HEK293T (cell line): ENCODE measurements at regions not wholly inside any gene's neighbourhood (a gene's known extent, or its start where the extent isn't known, plus 50 kb on each side); places are given as distances from the start of the nearest gene placed in this dataset.

ENCODE experiments used
- BHLHE40 ChIP-seq: fragments of 450-650 bp; IDR thresholded peaks from 2 replicates; pipeline ENCODE4 v1.6.1; 2016; ENCODE audit warnings: mild to moderate bottlenecking, moderate library complexity, borderline replicate concordance
- ELF4 ChIP-seq: fragments of 450-650 bp; IDR thresholded peaks from 2 replicates; pipeline ENCODE4 v1.6.1; 2017; ENCODE audit warnings: antibody characterized with exemption
- FOXA1 ChIP-seq: fragments of 450-650 bp; IDR thresholded peaks from 2 replicates; pipeline ENCODE4 v1.6.1; 2016; ENCODE audit warnings: mild to moderate bottlenecking
- FOXK2 ChIP-seq: fragments of 450-650 bp; IDR thresholded peaks from 2 replicates; pipeline ENCODE4 v1.6.1; 2016; ENCODE audit warnings: mild to moderate bottlenecking
- FOXM1 ChIP-seq: fragments of 450-650 bp; IDR thresholded peaks from 2 replicates; pipeline ENCODE4 v1.6.1; 2017; ENCODE audit warnings: mild to moderate bottlenecking, borderline replicate concordance
- HDGF ChIP-seq: fragments of 450-650 bp; IDR thresholded peaks from 2 replicates; pipeline ENCODE4 v1.6.1; 2017; ENCODE audit warnings: antibody characterized with exemption, borderline replicate concordance
- LEF1 ChIP-seq: fragments of 450-650 bp; IDR thresholded peaks from 2 replicates; pipeline ENCODE4 v1.6.1; 2017; ENCODE audit warnings: mild to moderate bottlenecking, borderline replicate concordance
- NFRKB ChIP-seq: fragments of 450-650 bp; IDR thresholded peaks from 2 replicates; pipeline ENCODE4 v1.6.1; 2016; ENCODE audit warnings: mild to moderate bottlenecking, moderate library complexity
- PKNOX1 ChIP-seq: fragments of 450-650 bp; IDR thresholded peaks from 2 replicates; pipeline ENCODE4 v1.6.1; 2016
- SP1 ChIP-seq: fragments of 450-650 bp; IDR thresholded peaks from 2 replicates; pipeline ENCODE4 v1.6.1; 2017
- SUZ12 ChIP-seq: fragments of 450-650 bp; IDR thresholded peaks from 2 replicates; pipeline ENCODE4 v1.6.1; 2016; ENCODE audit warnings: mild to moderate bottlenecking
- TARDBP ChIP-seq: fragments of 450-650 bp; IDR thresholded peaks from 2 replicates; pipeline ENCODE4 v1.6.1; 2016
- ZNF384 ChIP-seq: fragments of 450-650 bp; IDR thresholded peaks from 2 replicates; pipeline ENCODE4 v1.6.1; 2016

GRCh38 chr9:99307851-99308250, 85.8 kb downstream of the SEC61B start:
- TF ChIP-seq SUZ12 (no peak), ELF4 (no peak), FOXM1 (no peak), ZNF384 (no peak), SP1 (no peak), LEF1 (no peak), BHLHE40 (no peak), FOXA1 (no peak), NFRKB (no peak), PKNOX1 (no peak), TARDBP (no peak), FOXK2 (no peak), HDGF (no peak)
